ENCODE measurements at regions not wholly inside any gene's neighbourhood (a gene's known extent, or its start where the extent isn't known, plus 50 kb on each side); places are given as distances from the start of the nearest gene placed in this dataset.

- no peak for DNase-seq
Measured at GRCh38 chr1:56017336-56017735, 562.0 kb downstream of the PLPP3 start.

DNA sequence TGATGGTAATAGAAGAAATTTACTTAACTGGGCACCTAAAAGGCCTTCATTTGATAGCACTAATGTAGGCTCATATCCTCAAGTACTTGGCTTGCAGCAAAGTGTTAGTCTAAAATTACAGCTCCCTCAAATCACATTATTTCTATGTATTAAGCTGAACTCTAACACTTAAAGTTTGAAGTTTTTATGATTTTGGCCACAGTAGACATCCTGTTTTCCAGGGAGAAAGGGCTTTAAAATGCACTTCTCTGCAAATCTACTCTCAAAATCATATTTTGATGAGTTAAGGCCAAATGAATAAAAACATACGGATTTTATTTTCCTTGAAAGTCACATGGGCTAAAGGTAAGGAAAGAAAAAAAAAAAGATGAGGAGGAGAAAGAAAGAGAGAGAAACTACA, 575.5 kb downstream of the PLPP3 start:
- DNase-seq = no peak

- no peak for DNase-seq
Measured at GRCh38 chr1:56002231-56002630, 577.1 kb downstream of the PLPP3 start.

DNA sequence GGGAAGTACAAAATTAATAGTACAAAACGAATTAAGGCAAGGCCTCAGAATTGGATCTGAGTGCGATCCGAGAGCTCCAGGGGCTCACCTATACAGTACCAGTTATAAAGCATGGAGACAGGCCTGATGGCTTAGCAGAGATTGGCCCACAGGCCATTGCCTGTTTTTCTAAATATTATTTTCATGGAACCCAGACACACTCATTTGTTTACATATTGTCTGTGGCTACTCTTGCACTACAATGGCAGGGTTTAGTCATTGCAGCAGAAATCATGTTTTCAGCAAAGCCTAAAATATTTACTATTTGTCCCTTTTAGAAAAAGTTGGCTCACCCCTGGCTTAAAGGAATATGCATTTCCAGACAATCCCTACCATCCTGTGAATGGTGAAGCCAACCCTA, 578.9 kb downstream of the PLPP3 start:
- no peak for DNase-seq

- DNase-seq = no peak
Measured at GRCh38 chr1:55997536-55997935, 581.8 kb downstream of the PLPP3 start.

- DNase-seq = no peak
Measured at GRCh38 chr1:55993646-55994318, 585.6 kb downstream of the PLPP3 start.

DNA sequence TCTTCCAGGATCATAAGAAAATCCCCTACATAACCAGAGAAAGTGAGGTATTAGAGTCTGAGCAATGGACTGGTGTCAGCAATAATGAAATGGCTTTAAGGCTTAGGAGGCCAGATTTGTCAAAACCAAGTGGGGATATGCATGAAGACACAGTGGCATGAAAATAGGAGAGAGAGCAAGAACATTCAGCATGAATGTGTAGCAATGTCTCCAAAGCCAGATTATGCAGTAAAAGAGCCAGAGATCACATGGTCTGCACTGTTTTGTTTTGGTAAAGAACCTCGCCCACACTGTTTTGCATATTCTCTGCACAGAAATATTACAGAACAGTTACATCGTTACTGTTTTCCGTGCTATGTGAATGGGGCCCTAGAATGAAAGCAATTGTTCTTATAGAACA, 589.4 kb downstream of the PLPP3 start:
- no peak for DNase-seq

DNA sequence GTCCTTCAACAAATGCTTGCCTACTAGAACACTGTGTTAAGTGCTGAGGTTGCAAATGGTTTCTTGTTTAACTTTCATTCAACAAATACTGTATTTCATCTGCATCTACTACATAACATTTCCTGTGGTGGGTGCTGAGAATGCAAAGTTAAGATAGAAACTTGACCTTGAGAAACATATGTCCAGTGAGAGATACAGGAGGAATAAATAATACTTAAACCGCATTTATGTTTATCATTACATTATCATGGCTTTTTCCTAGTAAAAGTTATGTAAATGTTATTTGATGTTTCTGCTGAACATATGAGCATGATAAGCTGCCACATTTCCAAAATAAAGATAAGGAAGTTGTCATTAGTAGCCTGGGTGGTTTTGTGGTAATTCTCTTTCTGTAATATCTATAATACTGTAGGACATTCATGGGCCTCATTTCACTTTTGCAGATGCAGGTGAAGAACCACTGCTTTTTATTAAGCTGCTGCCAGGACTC, 590.4 kb downstream of the PLPP3 start:
- no peak for DNase-seq

GRCh38 chr1:55987491-55988249, 591.7 kb downstream of the PLPP3 start:
- DNase-seq = no peak

DNA sequence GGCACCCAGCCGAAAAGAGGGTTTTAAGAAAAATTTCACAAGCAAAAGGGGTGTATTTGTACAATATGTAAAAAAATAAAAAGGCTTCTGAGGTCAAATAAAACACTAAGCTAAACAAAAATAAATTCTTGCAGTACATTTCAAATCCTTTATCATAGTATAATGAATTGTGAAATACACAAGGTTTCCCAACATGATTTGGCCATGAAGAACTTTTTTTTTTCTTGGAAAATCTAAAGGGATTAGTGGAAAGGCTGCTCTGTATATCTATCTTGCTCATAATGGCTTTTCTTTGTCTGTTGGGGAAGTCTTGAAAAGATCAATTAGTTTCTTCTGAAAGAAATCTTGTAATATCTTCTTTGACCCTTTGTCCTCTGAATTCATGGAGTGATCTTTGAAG, 593.4 kb downstream of the PLPP3 start:
- DNase-seq = no peak

GRCh38 chr1:55981010-55981650, 598.2 kb downstream of the PLPP3 start:
- no peak for DNase-seq

DNA sequence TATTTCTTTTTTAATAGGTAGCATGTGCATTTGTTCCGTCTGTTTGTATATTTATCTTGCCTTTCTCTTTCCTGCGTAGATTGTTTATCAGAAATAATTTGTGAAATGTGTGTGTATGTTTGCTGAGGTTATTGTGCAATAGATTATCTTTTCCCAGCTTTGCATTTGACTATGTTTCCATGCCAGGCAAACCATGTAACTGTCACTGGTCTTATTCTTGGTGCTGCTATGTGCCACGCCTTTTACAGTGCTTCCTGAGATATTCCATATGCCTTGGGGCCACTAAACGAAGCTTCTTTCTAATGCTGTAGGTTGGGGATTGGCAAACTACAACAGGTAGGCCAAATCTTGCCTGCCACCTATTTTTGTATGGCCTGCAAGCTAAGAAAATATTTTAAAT, 598.8 kb downstream of the PLPP3 start:
- DNase-seq = no peak

GRCh38 chr1:55974714-55975441, 604.5 kb downstream of the PLPP3 start:
- DNase-seq = no peak

DNA sequence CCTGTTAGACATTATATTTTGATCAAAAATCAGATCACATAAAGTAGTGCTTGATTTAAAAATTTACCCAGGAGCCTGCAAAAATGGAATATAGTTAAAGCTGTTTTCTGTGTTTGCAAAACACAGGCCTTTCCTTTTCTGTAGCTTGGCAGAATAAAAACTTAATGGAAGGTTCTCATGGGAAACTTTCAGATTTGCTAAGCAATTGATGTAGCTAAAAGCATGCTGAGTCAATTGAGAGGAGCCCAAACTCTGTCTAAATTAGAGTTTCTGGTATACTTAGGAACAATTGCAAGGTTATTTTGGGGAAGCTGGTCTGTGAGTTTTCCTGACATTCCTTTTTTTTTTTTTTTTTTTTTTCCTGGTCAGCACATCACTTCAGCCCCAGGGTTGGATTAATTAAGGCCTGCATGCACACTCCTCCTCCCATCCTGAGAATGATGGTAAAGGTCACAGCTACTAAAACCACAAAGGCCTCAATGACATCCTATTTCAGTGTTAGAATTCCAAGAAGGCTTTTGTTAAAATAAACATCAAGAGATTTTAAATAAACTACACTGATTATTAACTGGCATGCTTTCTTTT, 608.7 kb downstream of the PLPP3 start:
- DNase-seq = no peak

DNA sequence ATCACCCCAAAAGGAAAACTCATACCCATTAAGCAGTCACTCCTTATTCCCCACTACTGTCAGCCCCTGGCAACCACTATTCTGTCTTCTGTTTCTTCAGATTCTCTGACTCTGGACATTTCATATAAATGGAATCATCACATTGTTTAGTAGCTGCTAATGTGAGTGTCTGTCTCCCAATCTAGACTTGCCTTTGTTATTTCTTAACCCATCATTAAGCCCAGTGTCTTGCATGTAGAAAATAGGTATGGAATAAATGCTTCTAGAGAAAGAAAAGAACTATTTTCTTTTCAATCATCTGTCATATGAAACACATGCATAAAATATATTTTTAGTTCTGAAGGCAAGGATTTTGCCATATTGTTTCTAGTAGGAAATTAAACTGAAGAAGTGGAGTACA, 610.0 kb downstream of the PLPP3 start:
- DNase-seq = no peak

DNA sequence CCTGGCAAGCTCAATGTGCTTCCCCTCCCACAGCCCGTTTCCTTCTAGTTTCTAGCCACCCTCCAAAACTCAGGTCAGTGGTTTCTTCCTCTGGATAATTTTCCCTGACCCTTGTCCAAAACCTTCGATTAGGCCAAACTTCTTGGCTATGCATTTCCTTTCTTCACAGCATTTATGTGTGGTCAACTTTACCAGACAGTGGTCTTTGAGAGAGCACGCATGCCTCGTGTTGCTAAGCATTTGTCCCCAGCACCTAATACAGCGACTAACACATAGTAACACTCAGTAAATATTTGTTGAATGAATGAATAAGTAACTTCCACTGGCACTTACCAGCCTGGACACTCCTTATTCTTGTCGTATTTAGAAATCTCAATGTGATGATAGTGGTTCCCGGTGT, 610.7 kb downstream of the PLPP3 start:
- DNase-seq = no peak

DNA sequence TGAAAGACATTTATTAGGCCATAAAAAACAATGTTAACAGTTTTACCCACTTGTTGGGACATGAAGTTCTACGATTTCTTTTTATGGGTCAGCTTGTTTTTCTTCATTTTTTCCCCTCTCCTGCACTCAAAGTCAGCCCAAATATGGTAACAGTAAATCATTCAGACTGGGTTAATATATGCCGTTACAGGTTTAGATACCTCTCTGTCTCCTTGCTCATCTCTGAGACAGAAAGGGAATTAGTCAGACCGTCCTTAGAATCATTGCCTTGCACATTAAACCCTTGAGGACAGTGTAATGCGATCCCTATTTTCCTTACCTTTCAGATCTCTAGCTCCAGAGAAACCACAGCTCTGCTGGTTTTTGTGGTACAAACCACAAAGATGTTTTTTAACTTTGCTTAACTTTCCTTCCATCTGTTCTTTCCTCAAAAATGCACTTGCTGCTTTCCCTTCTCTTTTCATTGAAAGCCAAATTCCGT, 613.3 kb downstream of the PLPP3 start:
- DNase-seq = no peak

GRCh38 chr1:55962472-55962871, 616.9 kb downstream of the PLPP3 start:
- no peak for DNase-seq

DNA sequence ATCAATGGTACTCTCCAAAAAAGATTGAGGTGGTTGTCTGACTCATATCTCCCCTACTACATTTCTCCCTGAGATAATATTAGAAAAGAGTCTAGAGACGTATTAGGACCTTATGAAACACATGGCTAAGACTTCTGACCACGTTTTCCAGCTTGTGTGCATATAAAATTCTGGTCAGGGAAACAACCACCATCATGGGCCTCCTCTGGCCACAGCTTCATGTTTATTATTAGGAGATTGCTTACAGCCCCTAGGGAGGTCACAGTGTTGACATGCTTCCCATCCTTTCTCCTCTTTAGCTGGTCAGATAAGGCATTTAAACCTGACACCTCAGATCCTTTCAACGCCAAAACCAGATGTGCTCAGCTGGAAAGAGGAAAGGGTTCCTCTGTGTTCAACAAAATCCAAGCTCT, 620.2 kb downstream of the PLPP3 start:
- DNase-seq = no peak

DNA sequence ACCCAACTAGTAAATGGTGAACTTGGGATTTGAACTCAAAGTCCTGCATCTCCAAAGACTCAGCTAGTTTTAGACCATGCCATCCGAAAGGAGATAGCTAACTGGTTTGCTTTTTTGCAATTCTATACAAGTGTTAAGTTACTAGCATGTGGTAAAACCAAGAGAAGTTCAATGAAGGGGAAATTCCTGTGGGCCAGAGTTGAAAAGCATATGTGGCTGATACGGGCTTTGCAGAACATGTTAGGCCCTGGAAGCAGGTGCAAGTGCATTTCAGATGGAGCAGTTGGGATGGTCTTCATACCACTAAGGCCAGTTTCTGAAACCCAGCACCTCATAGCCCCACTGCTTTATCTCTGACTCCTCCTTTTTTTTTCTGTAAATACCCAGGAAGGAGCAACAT, 620.9 kb downstream of the PLPP3 start:
- DNase-seq = no peak

DNA sequence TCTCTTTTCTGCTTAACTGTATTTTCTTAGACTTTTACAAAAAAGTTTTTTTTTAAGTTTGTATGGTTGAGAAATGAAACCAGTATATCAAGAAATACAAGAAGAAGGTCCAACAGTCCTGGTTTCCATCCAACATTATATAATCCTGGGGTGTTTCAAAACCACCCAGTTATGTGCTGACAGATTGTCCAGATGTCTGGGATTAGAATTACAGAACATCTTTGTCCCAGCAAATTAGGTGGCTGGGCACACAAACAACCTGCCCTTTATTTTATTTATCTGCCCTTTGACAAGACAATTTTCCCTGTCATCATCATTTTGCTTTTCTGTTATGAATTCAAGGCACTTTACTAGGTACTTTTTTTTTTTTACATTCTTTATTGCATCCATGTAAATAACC, 622.1 kb downstream of the PLPP3 start:
- no peak for DNase-seq

DNA sequence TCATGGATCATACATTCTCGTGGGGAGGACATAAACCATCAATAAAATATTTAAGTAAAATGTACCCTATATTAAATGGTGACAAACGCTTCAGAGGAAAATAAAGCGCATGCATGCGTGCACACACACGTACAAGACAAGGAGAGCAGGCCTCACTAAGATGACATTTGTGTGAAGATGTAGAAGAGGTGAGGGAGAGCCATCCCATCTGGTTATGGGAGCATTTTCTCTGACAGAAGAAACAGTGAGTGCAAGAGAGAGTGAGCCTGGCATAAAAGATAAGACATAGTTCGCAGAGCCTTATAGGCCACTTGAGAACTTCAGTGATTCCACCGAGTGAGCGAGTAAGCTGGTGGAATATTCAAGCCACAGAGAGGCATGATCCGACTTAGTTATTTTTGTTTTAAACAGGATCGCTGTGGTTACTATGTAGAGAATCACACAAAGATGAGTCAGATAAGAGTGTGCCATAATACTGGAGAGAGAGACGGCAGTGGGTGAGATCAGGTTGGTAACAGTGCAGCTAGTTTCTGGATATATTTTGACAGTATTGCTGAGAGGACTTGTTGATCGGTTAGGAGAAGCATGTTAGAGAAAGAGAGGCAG, 624.2 kb downstream of the PLPP3 start:
- no peak for DNase-seq

All from NCI-H748 treated with DMSO at 0.1 percent for 48 hours (cell line).